Neural cell (in vitro differentiated cells): ENCODE measurements at regions not wholly inside any gene's neighbourhood (a gene's known extent, or its start where the extent isn't known, plus 50 kb on each side); places are given as distances from the start of the nearest gene placed in this dataset.

Experiments used
- H2AFZ ChIP-seq: fragments of 200-600, 300-800 bp; sonication (generic), shearing (Covaris generic); 2 replicates; pipeline ENCODE4 v1.6.0; 2014; ENCODE audit warnings: low read depth, mild to moderate bottlenecking, antibody characterized with exemption, low read length, moderate library complexity
- H3F3A ChIP-seq: fragments of 200-600 bp; shearing (Covaris generic); 2 replicates; pipeline ENCODE4 v1.6.1; 2016; ENCODE audit warnings: mild to moderate bottlenecking, moderate library complexity, mixed read lengths, antibody characterized with exemption, low read length; ENCODE audit not compliant: insufficient read depth, poor library complexity, severe bottlenecking
- H3K27ac ChIP-seq: fragments of 200-600, 300-800 bp; sonication (generic), shearing (Covaris generic); 2 replicates; pipeline ENCODE4 v1.5.1; 2014; ENCODE audit warnings: mild to moderate bottlenecking, low read length, moderate library complexity
- H3K27me3 ChIP-seq: fragments of 300-800, 200-600 bp; sonication (generic), shearing (Covaris generic); 2 replicates; pipeline ENCODE4 v1.6.0; 2014; ENCODE audit warnings: mild to moderate bottlenecking, low read depth, low read length, moderate library complexity; ENCODE audit not compliant: insufficient read depth
- H3K36me3 ChIP-seq: fragments of 300-800, 200-600 bp; sonication (generic), shearing (Covaris generic); 2 replicates; pipeline ENCODE4 v1.5.1; 2014; ENCODE audit warnings: mild to moderate bottlenecking, antibody characterized with exemption, low read length, moderate library complexity; ENCODE audit not compliant: insufficient read depth
- H3K4me2 ChIP-seq: fragments of 300-800, 200-600 bp; sonication (generic), shearing (Covaris generic); 2 replicates; pipeline ENCODE4 v1.6.0; 2014; ENCODE audit warnings: mild to moderate bottlenecking, low read length
- H3K4me3 ChIP-seq: fragments of 300-800, 200-600 bp; sonication (generic), shearing (Covaris generic); 2 replicates; pipeline ENCODE4 v1.5.1; 2014; ENCODE audit warnings: mild to moderate bottlenecking, low read length, moderate library complexity
- H3K79me2 ChIP-seq: fragments of 200-600 bp; shearing (Covaris generic); replicated peaks from 2 replicates; pipeline ENCODE4 v1.6.0; 2014; ENCODE audit warnings: mild to moderate bottlenecking, low read length, moderate library complexity; ENCODE audit not compliant: insufficient read depth
- H3K9ac ChIP-seq: fragments of 300-800, 200-600 bp; sonication (generic), shearing (Covaris generic); 2 replicates; pipeline ENCODE4 v1.6.1; 2016; ENCODE audit warnings: mild to moderate bottlenecking, low read length, mixed read lengths
- H3K9me2 ChIP-seq: fragments of 200-600 bp; shearing (Covaris generic); 2 replicates; pipeline ENCODE4 v1.6.1; 2016; ENCODE audit warnings: mild to moderate bottlenecking, low read length, mixed read lengths; ENCODE audit not compliant: insufficient read depth
- H3K9me3 ChIP-seq: fragments of 200-600, 300-800 bp; sonication (generic), shearing (Covaris generic); 2 replicates; pipeline ENCODE4 v1.6.1; 2016; ENCODE audit warnings: mild to moderate bottlenecking, mixed run types, low read length, moderate library complexity, mixed read lengths
- H4K20me1 ChIP-seq: fragments of 200-600 bp; shearing (Covaris generic); 2 replicates; pipeline ENCODE4 v1.6.1; 2016; ENCODE audit warnings: mild to moderate bottlenecking, mixed run types; ENCODE audit not compliant: insufficient read depth
- CTCF ChIP-seq: fragments of 450-650 bp; IDR thresholded peaks from 2 replicates; pipeline ENCODE4 v1.5.1; 2014; ENCODE audit warnings: antibody characterized with exemption, mild to moderate bottlenecking, moderate library complexity; ENCODE audit not compliant: poor library complexity, severe bottlenecking
- EP300 ChIP-seq: fragments of 450-650 bp; conservative IDR thresholded peaks from 2 replicates; pipeline ENCODE4 v1.6.1; 2014; ENCODE audit warnings: antibody characterized with exemption, mild to moderate bottlenecking, moderate library complexity; ENCODE audit not compliant: poor library complexity, severe bottlenecking
- EZH2 ChIP-seq: fragments of 200-600, 300-800 bp; shearing (Covaris generic), sonication (generic); IDR thresholded peaks from 2 replicates; pipeline ENCODE4 v1.6.1; 2014; ENCODE audit warnings: antibody characterized with exemption, low read length, borderline replicate concordance, mild to moderate bottlenecking; ENCODE audit not compliant: insufficient read depth, poor library complexity, severe bottlenecking
- MXI1 ChIP-seq: fragments of 450-650 bp; conservative IDR thresholded peaks from 2 replicates; pipeline ENCODE4 v1.6.1; 2014; ENCODE audit warnings: antibody characterized with exemption, mild to moderate bottlenecking; ENCODE audit not compliant: poor library complexity, severe bottlenecking
- POLR2AphosphoS5 ChIP-seq: IDR thresholded peaks from 2 replicates; pipeline ENCODE4 v1.6.1; 2012
- RAD21 ChIP-seq: fragments of 450-650 bp; conservative IDR thresholded peaks from 2 replicates; pipeline ENCODE4 v1.6.1; 2014; ENCODE audit warnings: antibody characterized with exemption, mild to moderate bottlenecking, moderate library complexity
- REST ChIP-seq: IDR thresholded peaks from 2 replicates; pipeline ENCODE4 v1.6.1; 2012; ENCODE audit warnings: borderline replicate concordance
- SMC3 ChIP-seq: fragments of 450-650 bp; conservative IDR thresholded peaks from 2 replicates; pipeline ENCODE4 v1.6.1; 2014; ENCODE audit warnings: antibody characterized with exemption, mild to moderate bottlenecking, moderate library complexity; ENCODE audit not compliant: poor library complexity
- TAF1 ChIP-seq: IDR thresholded peaks from 2 replicates; pipeline ENCODE4 v1.6.1; 2012; ENCODE audit warnings: low read depth

GRCh38 chr11:97740801-97741151 lies 1280.0 kb upstream of the CNTN5 start:
- H3K36me3 ChIP-seq: no peaks in the 10 kb centered on the region
- no peaks in the 10 kb centered on the region for H4K20me1 ChIP-seq
- H3K9ac ChIP-seq: no peak overlapping the region
- H3F3A ChIP-seq: no peaks in the 10 kb centered on the region
- no peak overlapping the region for H2AFZ ChIP-seq
- TF ChIP-seq REST (no peak), EZH2 (no peak), POLR2AphosphoS5 (no peak), EP300 (no peak), CTCF (no peak), RAD21 (no peak), MXI1 (no peak), TAF1 (no peak), SMC3 (no peak)
- no peaks in the 10 kb centered on the region for H3K27me3 ChIP-seq
- H3K27ac ChIP-seq: no peak overlapping the region
- no peak overlapping the region for H3K4me3 ChIP-seq
- no peaks in the 10 kb centered on the region for H3K9me3 ChIP-seq
- H3K9me2 ChIP-seq: no peaks in the 10 kb centered on the region
- H3K79me2 ChIP-seq: no peaks in the 10 kb centered on the region
- no peak overlapping the region for H3K4me2 ChIP-seq

- Histone ChIP-seq H2AFZ (no peak overlapping the region), H3K27ac (no peak overlapping the region), H4K20me1 (no peaks in the 10 kb centered on the region), H3K79me2 (no peaks in the 10 kb centered on the region), H3K9me2 (no peaks in the 10 kb centered on the region), H3K36me3 (no peaks in the 10 kb centered on the region), H3K9ac (no peak overlapping the region), H3K9me3 (no peaks in the 10 kb centered on the region), H3K4me3 (no peak overlapping the region), H3F3A (no peaks in the 10 kb centered on the region), H3K27me3 (no peaks in the 10 kb centered on the region), H3K4me2 (no peak overlapping the region)
- no peak for TF ChIP-seq REST
- no peak for TF ChIP-seq EP300
- no peak for TF ChIP-seq EZH2
- no peak for TF ChIP-seq CTCF
- TF ChIP-seq SMC3: no peak
- TF ChIP-seq MXI1: no peak
- no peak for TF ChIP-seq POLR2AphosphoS5
- TF ChIP-seq RAD21: no peak
Observed at GRCh38 chr11:97742717-97743116, 1278.0 kb upstream of the CNTN5 start.
